HK-2 (cell line): ENCODE measurements at regions not wholly inside any gene's neighbourhood (a gene's known extent, or its start where the extent isn't known, plus 50 kb on each side); places are given as distances from the start of the nearest gene placed in this dataset.
"Not testable (repeated sequence)": the region's sequence is repeated elsewhere in the genome, so short reads cannot be mapped to it uniquely, and the experiment has no call there.

Source experiments
- DNase-seq: peaks from one replicate; pipeline ENCODE4 v3.0.0-alpha.2; 2018; ENCODE audit not compliant: unreplicated experiment

DNA sequence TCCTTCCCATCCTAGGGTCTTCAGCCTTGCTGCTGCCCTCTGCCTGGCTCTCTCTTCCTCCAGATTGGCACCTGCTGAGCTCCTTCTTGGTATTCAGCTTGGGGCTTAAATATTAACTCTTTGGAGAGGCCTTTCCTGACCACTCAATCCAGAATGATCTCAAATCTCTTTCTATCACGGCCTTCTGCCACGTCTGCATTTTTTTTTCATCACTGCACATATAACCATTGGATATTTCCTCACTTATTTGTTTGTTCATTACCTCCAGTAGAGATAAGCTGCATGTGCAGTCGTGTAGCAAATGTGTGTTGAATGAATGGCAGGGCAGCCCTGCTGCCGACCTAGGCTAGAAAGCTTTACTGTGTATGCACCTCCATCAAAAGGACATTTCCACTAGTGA, 51.6 kb upstream of the MPP7 start:
- no peak for DNase-seq

DNA sequence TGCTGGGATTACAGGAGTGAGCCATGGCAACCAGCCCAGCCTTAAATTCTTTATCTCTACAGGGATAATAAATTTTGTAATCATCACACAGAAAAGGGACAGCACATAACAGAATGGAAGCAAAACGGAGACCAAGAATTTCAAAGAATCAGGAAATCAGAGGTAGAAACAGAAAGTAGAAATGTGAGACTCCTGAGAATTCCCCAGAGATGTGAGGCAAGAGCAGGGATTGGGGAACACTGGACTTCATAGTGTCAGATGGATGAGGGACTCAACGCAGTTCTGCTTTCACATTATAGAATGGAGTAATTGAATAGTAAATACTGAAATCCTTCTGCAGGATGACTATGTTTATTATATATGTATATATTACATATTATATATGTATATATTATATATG, 52.5 kb upstream of the MPP7 start:
- no peak for DNase-seq

DNA sequence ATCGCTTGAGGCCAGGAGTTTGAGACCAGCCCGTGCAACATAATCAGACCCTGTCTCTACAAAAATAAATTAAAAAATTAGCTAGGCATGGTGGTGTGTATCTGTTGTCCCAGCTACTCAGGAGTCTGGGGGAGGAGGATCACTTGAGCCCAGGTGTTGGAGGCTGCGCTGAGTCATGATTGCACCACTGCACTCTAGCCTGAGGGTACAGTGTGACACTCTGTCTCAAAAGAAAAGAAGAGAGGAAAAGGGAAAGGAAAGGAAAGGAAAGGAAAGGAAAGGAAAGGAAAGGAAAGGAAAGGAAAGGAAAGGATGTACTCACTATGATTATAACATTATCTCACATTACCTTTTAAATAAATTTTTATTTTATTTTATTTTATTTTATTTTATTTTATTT, 56.5 kb upstream of the MPP7 start:
- no peak for DNase-seq

DNA sequence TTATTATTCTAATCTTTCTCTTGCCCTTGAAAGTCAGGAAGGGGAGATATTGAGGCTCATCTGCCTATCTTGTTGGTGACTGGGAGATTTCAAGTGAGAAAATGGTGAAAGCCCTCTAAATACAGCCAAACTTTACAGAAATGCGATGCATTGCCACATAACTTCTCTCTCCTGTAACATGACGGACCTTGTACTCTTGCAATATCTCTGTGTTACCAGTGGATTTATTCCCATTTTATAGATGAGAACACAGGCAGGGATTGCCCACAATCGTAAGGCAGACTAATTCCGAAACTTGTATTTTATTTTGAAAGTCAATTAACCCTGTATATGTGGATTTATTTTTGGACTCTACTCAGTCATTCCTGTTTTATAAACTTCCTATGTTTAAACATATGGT, 57.3 kb upstream of the MPP7 start:
- DNase-seq: no peak

DNA sequence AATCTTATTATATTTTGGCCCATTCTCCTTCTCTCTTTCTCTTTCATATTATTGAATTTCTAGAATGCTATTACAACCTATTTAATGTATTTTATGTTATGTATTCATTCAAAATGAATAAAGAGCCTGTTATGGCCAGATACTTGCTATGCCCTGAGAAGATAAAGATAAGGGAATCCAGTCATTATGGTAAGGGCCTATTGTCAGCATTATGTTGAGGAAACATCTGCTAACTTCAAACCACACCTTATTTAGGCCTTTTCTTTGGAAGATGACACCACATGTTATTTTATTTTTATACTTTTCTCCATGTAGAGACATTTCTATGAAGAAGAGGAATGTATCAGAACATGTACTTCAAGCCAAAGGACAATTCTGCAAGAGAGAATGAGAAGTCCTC, 60.5 kb upstream of the MPP7 start:
- no peak for DNase-seq

DNA sequence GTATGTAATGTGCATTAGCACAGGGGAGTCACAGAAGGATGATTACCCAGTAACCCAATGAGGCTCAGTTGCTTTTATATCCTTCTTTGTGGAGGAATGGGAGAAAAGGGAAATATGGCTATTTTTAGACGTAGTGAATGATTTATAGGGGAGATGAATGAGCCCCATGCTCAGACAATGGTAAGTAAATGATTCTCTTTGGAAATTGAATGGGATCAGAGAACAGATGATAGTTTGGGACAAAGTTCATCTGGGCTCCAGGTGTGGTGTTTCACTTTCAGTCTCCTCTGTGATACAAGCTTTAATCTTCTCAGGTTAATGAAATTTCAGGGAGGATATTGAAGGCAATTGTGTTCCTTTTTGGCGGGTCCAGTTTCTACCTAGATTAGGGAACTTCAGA, 63.0 kb upstream of the MPP7 start:
- no peak for DNase-seq

DNA sequence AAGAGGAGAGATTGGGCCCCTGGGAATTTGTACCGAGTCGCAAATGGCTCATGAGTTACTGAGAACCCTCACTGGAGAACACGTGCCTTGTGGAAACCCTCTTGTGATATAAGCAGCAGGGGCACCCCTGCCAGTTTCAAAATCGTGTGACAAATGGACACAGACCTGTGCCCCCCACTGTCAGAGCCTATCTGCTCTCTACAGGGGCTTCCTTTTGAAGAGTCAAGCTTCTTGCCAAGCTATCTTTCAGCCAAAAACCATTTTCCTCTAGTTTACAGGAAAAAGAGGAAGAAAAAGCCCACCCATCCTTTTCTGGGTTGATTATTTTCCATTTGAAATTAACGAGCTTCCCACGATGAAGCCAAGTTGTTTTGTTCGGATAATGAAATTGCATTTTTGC, 64.1 kb upstream of the MPP7 start:
- DNase-seq: no peak

DNA sequence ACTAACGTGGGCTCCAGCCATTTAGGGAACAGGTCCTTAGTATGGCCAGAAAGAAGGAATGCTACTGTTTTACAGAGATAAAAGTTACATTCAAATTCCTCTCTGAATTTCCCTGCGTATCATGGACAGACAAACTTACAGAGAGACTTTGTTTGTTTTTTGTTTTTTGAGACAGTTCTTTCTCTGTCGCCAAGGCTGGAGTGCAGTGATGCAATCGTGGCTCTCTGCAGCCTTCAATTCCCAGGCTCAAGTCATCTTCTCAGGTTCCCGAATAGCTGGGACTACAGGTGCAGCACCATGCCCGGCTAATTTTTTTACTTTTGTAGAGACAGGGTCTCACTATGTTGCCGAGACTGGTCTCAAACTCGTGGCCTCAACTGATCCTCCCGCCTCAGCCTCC, 64.5 kb upstream of the MPP7 start:
- no peak for DNase-seq

DNA sequence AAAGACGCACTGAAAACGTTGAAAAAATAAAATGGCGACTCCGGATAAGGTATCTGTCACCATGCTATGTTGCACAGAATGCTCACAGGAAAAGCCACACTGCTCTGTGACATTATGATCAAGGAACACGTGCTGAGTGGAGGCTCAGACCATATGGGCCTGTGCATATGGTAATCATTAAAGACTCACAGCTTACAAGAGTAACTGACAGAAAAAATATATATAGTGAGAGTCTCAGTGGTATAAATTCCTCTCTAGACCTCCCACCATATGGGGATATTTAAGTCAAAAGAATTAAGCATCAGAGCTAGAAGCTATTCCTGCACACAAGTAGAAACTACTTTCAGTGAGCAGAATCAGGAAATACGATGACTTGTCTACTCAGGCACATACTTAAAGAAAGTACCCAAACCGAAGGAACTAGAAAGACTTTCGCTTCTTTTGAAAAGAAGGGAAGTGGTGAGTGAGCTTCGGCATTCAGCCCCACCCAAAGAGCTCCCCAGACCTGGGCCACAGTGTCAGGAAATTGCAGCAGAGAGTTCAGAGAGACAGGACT, 65.1 kb upstream of the MPP7 start:
- no peak for DNase-seq

DNA sequence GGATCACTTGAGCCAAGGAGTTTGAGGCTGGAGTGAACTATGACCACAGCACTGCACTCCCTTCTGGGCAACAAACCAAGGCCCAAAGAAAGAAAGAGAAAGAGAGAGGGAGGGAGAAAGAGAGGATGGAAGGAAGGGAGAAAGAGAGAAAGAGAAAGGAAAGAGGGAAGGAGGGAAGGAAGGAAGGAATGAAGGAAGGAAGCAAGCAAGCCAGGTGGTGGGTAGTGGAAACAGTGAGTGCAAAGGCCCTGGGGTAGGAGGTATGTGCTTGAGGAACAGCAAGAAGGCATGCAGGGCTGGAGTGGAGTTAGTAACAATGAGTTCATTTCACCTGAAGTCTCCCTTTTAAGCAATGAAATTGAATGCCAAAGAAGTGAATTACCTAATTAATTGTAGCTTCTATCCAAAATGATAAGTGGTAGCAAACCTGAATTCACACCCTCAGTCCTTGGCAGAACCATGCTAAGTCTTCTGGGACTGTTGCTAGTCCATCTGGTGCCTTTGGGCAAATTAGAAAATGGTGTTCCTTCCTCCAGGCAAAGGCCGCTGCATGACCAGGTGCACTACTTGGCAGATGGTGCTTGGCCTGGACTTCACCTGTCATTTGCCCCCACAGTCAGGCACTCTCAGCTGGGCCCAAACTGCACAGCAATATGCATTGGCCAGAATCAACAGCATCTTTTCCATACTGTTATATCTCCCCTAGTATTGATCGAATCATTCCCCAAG, 67.4 kb upstream of the MPP7 start:
- no peak for DNase-seq

DNA sequence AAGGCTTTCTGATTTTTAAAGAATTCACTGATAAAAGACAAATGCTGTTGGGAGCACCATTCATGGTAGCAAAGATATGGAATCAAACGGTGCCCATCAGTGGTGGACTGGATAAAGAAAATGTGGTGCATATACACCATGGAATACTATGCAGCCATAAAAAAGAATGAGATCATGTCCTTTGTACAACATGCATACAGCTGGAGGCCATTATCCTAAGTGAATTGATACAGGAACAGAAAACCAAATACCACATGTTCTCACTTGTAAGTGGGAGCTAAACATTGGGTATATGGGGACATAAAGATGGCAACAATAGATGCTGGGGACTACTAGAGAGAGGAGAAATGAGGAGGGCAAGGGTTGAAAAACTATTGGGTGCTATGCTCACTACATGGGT, 68.8 kb upstream of the MPP7 start:
- DNase-seq: not testable (repeated sequence)

DNA sequence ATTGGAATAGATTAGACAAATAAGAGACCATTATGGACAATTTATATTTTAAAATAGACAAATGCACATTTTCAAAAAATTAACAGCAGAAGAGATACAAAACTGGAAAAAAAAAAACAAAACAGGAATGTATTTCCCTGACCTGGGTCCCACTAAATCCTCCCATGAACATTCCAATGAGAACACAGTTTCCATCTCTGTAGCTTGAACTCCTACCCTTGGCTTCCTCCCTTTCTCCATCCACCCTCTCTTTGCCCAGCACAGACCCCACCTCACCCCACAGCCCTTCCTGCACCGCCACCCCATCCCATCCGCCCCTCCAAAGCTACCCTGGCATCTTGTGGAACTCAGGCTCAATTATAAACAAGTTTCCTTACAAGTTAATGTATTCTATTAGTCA, 71.2 kb upstream of the MPP7 start:
- no peak for DNase-seq

DNA sequence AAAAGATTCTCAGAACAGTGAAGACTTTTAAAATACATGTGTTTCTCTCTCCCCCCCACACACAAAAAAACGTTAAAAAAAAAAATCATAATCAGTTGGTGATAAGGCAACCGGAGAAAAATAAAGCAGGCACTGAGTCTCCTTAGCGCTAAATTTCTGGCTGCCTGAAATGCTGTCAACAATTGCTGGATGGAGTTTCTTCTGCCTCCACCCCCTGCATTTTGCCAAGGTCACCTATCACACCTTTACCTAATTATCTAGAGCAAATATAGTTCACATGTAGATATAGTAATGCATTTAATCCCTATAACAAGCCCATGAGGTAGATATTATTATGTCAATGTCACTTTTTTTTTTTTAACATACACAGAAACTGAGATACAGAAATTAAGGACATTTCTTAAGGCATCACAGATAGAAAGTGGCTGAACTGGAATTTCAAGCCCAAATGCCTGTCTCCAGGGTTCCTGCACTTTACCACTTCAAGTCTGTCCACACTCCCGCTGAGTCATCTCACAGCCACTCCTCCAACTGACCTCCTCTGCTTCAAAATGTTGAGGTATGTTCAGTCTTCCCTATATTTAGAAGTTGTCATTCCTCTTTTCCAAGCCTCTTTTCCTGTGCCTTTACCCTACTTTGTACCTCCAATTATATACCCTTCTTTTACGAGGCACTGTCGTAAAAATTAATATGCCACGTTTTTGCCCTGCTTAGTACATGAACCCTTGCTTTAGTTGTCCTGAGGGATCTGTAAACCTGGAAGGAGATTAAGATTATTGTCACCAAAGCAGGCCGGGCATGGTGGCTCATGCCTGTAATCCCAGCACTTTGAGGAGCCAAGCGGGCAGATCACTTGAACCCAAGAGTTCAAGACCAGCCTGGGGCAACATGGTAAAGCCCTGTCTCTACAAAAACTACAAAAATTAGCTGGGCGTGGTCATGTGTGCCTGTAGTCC, 72.8 kb upstream of the MPP7 start:
- no peak for DNase-seq

DNA sequence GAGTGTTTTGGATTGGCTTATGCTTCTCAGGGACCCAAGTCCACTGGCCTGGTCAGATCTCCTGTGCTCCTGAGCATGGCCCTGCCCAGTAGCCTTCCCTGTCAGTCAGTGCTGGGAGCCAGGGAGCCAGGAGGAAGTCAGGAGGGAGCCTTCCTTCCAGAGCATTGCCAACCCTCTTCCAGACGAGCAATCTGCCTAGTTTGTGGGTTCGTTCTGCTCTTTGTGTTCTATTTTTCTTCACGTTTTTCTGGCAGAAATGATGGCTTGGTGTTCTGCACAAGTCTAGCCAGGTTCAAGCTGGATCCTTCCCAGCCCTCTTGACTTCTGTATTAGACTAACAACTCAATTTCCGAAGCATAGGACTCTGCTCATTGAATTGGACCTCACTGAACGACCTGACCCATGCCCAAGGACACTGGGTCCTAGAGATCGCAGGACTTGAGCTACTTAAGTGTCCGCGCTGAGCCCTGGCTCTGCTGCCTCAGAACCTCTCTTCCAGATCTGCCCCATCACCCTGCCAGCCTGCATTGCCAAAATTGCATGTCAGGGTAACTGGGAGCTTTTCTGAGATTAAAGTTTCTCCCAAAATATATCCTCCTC, 76.2 kb upstream of the MPP7 start:
- no peak for DNase-seq

DNA sequence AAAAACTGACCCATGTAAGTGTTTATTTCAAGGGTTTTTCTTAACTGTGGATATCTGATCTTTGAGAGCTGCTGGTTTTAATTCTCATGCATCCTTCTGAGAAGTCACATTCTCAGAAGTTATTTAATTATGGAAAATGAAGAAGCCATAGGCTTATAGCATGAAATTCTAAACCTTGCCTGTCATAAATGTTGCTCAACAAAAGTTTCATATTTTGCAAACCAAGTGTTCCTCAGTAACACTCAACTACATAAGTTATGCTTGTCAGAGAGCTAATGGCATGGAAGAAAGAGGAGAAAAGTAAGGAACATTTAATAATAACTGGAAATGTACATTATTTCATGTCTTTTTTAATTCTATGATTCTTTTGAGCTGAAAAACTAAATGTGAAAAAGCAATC, 78.6 kb upstream of the MPP7 start:
- no peak for DNase-seq

DNA sequence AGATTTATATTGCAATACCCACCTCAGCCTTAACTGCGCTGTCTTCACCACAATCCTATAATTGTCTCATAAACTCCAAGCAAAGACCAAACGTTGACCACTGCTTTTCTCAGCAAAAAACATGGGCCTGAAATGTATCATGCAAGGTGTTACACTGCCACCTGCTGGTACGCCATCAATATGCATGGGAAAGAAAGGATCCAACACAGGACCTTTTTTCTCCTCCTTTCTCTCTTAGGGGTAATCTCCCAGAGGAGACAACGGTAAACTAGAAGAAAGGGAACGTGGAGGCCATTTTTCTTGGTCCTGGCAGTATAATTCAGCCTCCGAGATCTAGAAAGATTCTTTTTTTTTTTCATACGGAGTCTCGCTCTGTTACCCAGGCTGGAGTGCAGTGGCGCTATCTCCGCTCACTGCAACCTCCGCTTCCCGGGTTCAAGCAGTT, 79.1 kb upstream of the MPP7 start:
- peak; percentile 67 for DNase-seq

DNA sequence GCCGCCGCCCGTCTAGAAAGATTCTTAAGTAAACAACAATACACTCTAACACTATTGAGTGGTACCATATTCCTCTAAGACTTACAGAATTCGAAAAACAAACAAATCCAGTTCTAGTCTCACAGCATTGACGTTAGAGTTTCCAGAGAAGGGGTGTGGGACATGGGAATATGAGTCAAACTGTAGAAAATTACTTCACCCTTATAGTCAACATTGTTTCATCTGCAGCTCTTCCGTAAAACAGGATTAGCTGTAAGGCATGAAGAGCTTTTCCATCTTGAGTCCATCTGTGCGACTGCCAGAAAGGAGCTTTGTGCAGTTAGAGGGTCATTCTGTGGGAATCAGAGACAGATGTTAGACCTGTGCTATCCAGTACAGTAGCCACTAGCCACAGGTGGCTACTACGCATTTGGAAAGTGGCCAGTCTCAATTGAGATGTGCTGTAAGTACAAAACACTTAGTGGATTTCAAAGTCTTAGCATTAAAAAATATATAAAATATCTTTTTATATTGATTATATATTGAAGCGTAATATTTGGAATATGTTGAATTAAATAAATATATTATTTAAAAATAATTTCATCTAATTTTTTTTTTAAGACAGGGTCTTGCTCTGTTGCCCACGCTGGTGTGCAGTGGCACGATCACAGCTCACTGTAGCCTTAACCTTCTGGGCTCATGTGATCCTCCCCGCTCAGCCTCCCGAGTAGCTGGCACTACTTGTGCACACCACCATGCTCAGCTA, 79.8 kb upstream of the MPP7 start:
- no peak for DNase-seq

DNA sequence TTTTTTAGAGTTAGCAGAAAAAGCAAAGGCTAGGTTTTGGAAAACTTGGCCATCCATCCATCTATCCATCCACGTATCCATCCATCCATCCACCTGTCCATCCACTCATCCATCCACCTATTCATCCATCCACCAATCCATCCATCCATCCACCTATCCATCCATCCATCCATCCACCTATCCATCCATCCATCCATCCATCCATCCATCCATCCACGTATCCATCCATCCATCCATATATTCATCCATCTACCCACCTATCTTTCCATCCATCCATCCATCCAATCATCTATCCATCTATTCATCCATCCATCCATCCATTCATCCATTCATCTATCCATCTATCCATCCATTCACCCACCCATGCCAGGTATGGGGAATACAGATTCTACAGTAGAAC, 81.7 kb upstream of the MPP7 start:
- no peak for DNase-seq

DNA sequence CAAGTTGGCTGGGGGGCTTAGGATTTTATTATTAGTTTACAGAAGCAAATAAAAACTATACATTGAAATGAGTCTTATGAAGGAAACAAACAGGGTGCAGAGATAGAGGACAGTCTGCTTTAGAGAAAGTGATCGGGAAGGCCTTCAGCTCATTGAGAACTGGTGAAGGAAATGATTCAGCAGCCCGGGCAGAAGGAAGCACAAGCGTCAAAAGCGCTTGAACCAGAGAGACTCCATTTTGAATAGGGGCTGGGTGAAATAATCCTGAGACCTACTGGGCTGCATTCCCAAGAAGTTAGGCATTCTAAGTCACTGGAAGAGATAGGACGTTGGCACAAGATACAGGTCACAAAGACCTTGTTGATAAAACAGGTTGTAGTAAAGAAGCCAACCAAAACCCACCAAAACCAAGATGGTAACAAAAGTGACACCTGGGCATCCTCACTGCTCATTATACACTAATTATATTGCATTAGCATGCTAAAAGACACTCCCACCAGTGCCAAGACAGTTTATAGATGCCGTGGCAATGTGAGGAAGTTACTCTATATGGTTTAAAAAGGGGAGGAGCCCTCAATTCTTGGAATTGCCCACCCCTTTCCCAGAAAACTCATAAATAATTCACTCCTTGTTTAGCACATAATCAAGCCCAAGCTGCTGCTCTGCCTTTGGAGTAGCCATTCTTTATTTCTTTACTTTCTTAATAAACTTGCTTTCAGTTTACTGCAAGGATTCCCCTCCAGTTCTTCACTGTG, 83.1 kb upstream of the MPP7 start:
- no peak for DNase-seq

DNA sequence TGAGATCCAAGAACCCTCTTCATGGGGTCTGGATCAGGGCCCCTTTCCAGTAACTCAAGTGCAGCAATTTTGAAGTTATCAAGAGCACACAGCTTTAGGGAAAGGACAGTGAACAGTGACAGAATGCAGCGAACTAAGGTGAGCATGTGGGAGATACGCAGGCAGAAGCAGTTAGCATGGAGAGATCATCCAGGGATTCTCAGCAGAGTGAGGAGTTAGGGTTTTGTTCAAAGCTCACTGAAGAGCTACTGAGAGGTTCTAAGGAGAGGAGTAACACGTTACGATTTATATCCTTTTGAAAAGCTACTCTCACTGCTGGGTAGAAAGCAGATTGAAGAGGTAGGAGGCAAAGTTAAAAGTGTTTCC, 83.6 kb upstream of the MPP7 start:
- DNase-seq: no peak

DNA sequence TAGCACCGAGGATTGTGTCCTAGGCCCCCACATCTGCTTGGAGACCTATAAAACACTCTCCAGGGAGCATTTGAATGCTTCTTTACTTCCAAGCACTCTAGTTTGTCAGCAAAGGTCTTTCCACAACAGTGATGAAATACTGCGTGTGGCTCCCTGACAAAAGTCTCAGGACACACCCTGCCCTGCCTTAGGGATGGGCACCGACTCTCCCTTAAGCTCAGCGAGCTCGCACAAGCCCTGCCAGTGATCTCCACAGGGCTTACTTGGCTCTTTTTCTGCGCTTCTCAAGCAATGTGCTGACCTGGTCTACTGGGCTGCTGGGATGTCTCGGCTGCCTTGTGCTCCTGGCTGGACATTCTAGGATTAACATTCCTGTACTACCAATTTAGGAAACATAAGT, 84.3 kb upstream of the MPP7 start:
- no peak for DNase-seq
